Vagina (tissue), 2 donors: ENCODE measurements at regions not wholly inside any gene's neighbourhood (a gene's known extent, or its start where the extent isn't known, plus 50 kb on each side); places are given as distances from the start of the nearest gene placed in this dataset.

ENCODE experiments used
- POLR2A ChIP-seq, 2 donors: fragments of 450-650 bp; IDR thresholded peaks; one replicate each; pipeline ENCODE4 v1.6.1; 2017; ENCODE audit warnings: antibody characterized with exemption in 2 of 2, mild to moderate bottlenecking in 2 of 2, moderate library complexity in 2 of 2
- POLR2AphosphoS5 ChIP-seq, 2 donors: sonication (generic); formaldehyde crosslinking; IDR thresholded peaks; one replicate each; pipeline ENCODE4 v1.9.0; 2017; ENCODE audit warnings: antibody characterized with exemption in 2 of 2, mild to moderate bottlenecking in 2 of 2, low read depth in 1 of 2; ENCODE audit not compliant: insufficient read depth in 1 of 2
- TF ChIP-seq, protein P1 (sequence below), 3 experiments: fragments of 450-650 bp in 2 of 3; fragments of 200-600 bp in 1 of 3; sonication (generic) in 1 of 3; IDR thresholded peaks; one replicate each; pipeline ENCODE4 v1.5.1; 2017 to 2019; ENCODE audit warnings: antibody characterized with exemption in 3 of 3, mild to moderate bottlenecking in 2 of 3, moderate library complexity in 2 of 3

GRCh38 chr1:9453375-9453774 is 85.9 kb upstream of the SLC25A33 start:
- TF ChIP-seq, protein P1, sequence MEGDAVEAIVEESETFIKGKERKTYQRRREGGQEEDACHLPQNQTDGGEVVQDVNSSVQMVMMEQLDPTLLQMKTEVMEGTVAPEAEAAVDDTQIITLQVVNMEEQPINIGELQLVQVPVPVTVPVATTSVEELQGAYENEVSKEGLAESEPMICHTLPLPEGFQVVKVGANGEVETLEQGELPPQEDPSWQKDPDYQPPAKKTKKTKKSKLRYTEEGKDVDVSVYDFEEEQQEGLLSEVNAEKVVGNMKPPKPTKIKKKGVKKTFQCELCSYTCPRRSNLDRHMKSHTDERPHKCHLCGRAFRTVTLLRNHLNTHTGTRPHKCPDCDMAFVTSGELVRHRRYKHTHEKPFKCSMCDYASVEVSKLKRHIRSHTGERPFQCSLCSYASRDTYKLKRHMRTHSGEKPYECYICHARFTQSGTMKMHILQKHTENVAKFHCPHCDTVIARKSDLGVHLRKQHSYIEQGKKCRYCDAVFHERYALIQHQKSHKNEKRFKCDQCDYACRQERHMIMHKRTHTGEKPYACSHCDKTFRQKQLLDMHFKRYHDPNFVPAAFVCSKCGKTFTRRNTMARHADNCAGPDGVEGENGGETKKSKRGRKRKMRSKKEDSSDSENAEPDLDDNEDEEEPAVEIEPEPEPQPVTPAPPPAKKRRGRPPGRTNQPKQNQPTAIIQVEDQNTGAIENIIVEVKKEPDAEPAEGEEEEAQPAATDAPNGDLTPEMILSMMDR (IDR thresholded peaks at IDR 0.05), result no peak
- TF ChIP-seq POLR2AphosphoS5 (IDR thresholded peaks at IDR 0.05; ENCODE audit: insufficient read depth in 1 of 2, low read depth in 1 of 2), result no peak
- no peak for TF ChIP-seq POLR2A (IDR thresholded peaks at IDR 0.05)
